ENCODE measurements at regions not wholly inside any gene's neighbourhood (a gene's known extent, or its start where the extent isn't known, plus 50 kb on each side); places are given as distances from the start of the nearest gene placed in this dataset.

- H3K27me3 ChIP-seq (replicated peaks in 1 of 7), result no peaks in the 10 kb centered on the region
- TF ChIP-seq CTCF (IDR thresholded peaks at IDR 0.05 in 8 of 11, conservative IDR thresholded peaks at IDR 0.05 in 3 of 11) (no peak), POLR2A (IDR thresholded peaks at IDR 0.05) (no peak), POLR2AphosphoS5 (IDR thresholded peaks at IDR 0.05) (no peak)
- H3K27ac ChIP-seq, result no peak overlapping the region
- intact Hi-C loops (cut with DNase I; ENCODE audit: low total_unique reads), result no loop called here
- WGBS, 5 donors, result 88 to 98% (median 91%) methylated on average over 12 of the region's 12 CpGs
- no peaks in the 10 kb centered on the region for H3K4me1 ChIP-seq
- no peaks in the 10 kb centered on the region for H3K9me3 ChIP-seq
- no peak overlapping the region for H3K4me3 ChIP-seq
- no peaks in the 10 kb centered on the region for H3K36me3 ChIP-seq
- no peak for DNase-seq
These were observed 1963.8 kb upstream of the CELF4 start for GRCh38 chr18:39529358-39529757.

GRCh38 chr18:39527465-39527864 lies 1961.9 kb upstream of the CELF4 start:
- intact Hi-C loops (cut with DNase I; ENCODE audit: low total_unique reads), result no loop called here
- Histone ChIP-seq H3K36me3 (no peaks in the 10 kb centered on the region), H3K27ac (no peak overlapping the region), H3K9me3 (no peaks in the 10 kb centered on the region), H3K4me1 (no peaks in the 10 kb centered on the region), H3K4me3 (no peak overlapping the region), H3K27me3 (replicated peaks in 1 of 7) (no peaks in the 10 kb centered on the region)
- DNase-seq, result no peak
- 88 to 96% (median 91%) methylated on average over 1 of the region's 1 CpG for WGBS, 5 donors
- TF ChIP-seq CTCF (IDR thresholded peaks at IDR 0.05 in 8 of 11, conservative IDR thresholded peaks at IDR 0.05 in 3 of 11), result no peak
- TF ChIP-seq POLR2AphosphoS5 (IDR thresholded peaks at IDR 0.05), result no peak
- TF ChIP-seq POLR2A (IDR thresholded peaks at IDR 0.05), result no peak

- Histone ChIP-seq H3K4me1 (no peaks in the 10 kb centered on the region), H3K4me3 (no peak overlapping the region), H3K27ac (no peak overlapping the region), H3K9me3 (no peaks in the 10 kb centered on the region), H3K36me3 (no peaks in the 10 kb centered on the region), H3K27me3 (replicated peaks in 1 of 7) (no peaks in the 10 kb centered on the region)
- intact Hi-C loops (cut with DNase I; ENCODE audit: low total_unique reads), result no loop called here
- TF ChIP-seq POLR2AphosphoS5 (IDR thresholded peaks at IDR 0.05) (no peak), POLR2A (IDR thresholded peaks at IDR 0.05) (no peak), CTCF (IDR thresholded peaks at IDR 0.05 in 8 of 11, conservative IDR thresholded peaks at IDR 0.05 in 3 of 11) (no peak)
- no peak for DNase-seq
These were observed 1958.8 kb upstream of the CELF4 start for GRCh38 chr18:39524370-39524769.

DNA sequence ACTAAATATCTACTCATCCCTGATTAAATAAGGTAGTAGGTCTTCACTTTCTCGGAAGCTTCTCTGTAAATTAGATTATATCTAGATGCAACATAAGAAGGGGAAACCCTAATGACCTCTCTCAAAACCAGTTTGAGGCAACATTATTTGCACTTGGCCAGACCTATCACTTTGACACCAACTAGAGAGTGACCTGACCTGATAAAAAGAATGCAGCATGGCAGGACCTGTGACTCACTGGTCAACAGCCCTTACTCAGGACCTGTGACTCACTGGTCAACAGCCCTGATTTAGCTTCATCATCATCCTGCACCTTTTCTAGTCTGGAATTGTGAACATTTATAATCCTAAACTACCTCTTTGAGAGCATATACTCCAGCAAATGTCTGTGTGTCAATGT lies 1957.7 kb upstream of the CELF4 start:
- no peak for DNase-seq
- no peaks in the 10 kb centered on the region for H3K36me3 ChIP-seq
- TF ChIP-seq CTCF (IDR thresholded peaks at IDR 0.05 in 8 of 11, conservative IDR thresholded peaks at IDR 0.05 in 3 of 11), result no peak
- TF ChIP-seq POLR2A (IDR thresholded peaks at IDR 0.05), result no peak
- no peak for TF ChIP-seq POLR2AphosphoS5 (IDR thresholded peaks at IDR 0.05)
- H3K4me1 ChIP-seq, result no peaks in the 10 kb centered on the region
- no peak overlapping the region for H3K27ac ChIP-seq
- 92 to 100% (median 94%) methylated on average over 1 of the region's 1 CpG for WGBS, 5 donors
- intact Hi-C loops (cut with DNase I; ENCODE audit: low total_unique reads), result no loop called here
- H3K9me3 ChIP-seq, result no peaks in the 10 kb centered on the region
- H3K4me3 ChIP-seq, result no peak overlapping the region
- H3K27me3 ChIP-seq (replicated peaks in 1 of 7), result no peaks in the 10 kb centered on the region
